Astrocyte of the spinal cord (primary cell): ENCODE measurements at regions not wholly inside any gene's neighbourhood (a gene's known extent, or its start where the extent isn't known, plus 50 kb on each side); places are given as distances from the start of the nearest gene placed in this dataset.

Experiments
- DNase-seq: peaks from one replicate; pipeline ENCODE4 v3.0.0; 2011; ENCODE audit warnings: low read depth, low spot score
- H3K4me3 ChIP-seq: 2 replicates; pipeline ENCODE4 v1.5.1; 2011; ENCODE audit warnings: low read depth, mild to moderate bottlenecking, low read length, moderate library complexity
- CTCF ChIP-seq: IDR thresholded peaks from 2 replicates; pipeline ENCODE4 v1.5.1; 2012; ENCODE audit warnings: low read depth, mild to moderate bottlenecking, low read length, inconsistent platforms
- in situ Hi-C: cut with HindIII; loops from 2 replicates; pipeline ENCODE4 v1.10.0; 2017; ENCODE audit warnings: low sequenced_read_pairs

GRCh38 chr14:104393199-104393897 lies 186.2 kb upstream of the C14orf180 start:
- H3K4me3 ChIP-seq: no peak overlapping the region
- no peak for DNase-seq
- no peak for TF ChIP-seq CTCF
- in situ Hi-C loops: no loop called here

- H3K4me3 ChIP-seq: no peak overlapping the region
- in situ Hi-C loops: no loop called here
- DNase-seq: no peak
- TF ChIP-seq CTCF: no peak
Measured at GRCh38 chr14:104393898-104394381, 185.6 kb upstream of the C14orf180 start.

GRCh38 chr14:104394409-104394851 lies 185.1 kb upstream of the C14orf180 start:
- no peak overlapping the region for H3K4me3 ChIP-seq
- DNase-seq: no peak
- TF ChIP-seq CTCF: no peak
- in situ Hi-C loops: no loop called here

- no peak for DNase-seq
- in situ Hi-C loops: no loop called here
- H3K4me3 ChIP-seq: no peak overlapping the region
- no peak for TF ChIP-seq CTCF
Measured at GRCh38 chr14:104395276-104395675, 184.3 kb upstream of the C14orf180 start.

- H3K4me3 ChIP-seq: no peak overlapping the region
- in situ Hi-C loops: no loop called here
- no peak for DNase-seq
- TF ChIP-seq CTCF: no peak
Measured at GRCh38 chr14:104395941-104396681, 183.5 kb upstream of the C14orf180 start.

- no peak for DNase-seq
- TF ChIP-seq CTCF: no peak
- in situ Hi-C loops: no loop called here
- no peak overlapping the region for H3K4me3 ChIP-seq
Measured at GRCh38 chr14:104396682-104397470, 182.7 kb upstream of the C14orf180 start.
